Astrocyte of the spinal cord (primary cell): ENCODE measurements at regions not wholly inside any gene's neighbourhood (a gene's known extent, or its start where the extent isn't known, plus 50 kb on each side); places are given as distances from the start of the nearest gene placed in this dataset.

Experiments
- DNase-seq: peaks from one replicate; pipeline ENCODE4 v3.0.0; 2011; ENCODE audit warnings: low read depth, low spot score
- H3K4me3 ChIP-seq: 2 replicates; pipeline ENCODE4 v1.5.1; 2011; ENCODE audit warnings: low read depth, mild to moderate bottlenecking, low read length, moderate library complexity
- in situ Hi-C: cut with HindIII; loops from 2 replicates; pipeline ENCODE4 v1.10.0; 2017; ENCODE audit warnings: low sequenced_read_pairs
- TF ChIP-seq, protein P1 (sequence below): IDR thresholded peaks from 2 replicates; pipeline ENCODE4 v1.5.1; 2012; ENCODE audit warnings: low read depth, mild to moderate bottlenecking, low read length, inconsistent platforms

GRCh38 chr6:78605909-78606446 is 261.4 kb upstream of the IRAK1BP1 start:
- no peak overlapping the region for H3K4me3 ChIP-seq
- peak; percentile 89 for DNase-seq
- TF ChIP-seq, protein P1, sequence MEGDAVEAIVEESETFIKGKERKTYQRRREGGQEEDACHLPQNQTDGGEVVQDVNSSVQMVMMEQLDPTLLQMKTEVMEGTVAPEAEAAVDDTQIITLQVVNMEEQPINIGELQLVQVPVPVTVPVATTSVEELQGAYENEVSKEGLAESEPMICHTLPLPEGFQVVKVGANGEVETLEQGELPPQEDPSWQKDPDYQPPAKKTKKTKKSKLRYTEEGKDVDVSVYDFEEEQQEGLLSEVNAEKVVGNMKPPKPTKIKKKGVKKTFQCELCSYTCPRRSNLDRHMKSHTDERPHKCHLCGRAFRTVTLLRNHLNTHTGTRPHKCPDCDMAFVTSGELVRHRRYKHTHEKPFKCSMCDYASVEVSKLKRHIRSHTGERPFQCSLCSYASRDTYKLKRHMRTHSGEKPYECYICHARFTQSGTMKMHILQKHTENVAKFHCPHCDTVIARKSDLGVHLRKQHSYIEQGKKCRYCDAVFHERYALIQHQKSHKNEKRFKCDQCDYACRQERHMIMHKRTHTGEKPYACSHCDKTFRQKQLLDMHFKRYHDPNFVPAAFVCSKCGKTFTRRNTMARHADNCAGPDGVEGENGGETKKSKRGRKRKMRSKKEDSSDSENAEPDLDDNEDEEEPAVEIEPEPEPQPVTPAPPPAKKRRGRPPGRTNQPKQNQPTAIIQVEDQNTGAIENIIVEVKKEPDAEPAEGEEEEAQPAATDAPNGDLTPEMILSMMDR = no peak
- in situ Hi-C loops = no loop called here

GRCh38 chr6:78607189-78607588 is 260.2 kb upstream of the IRAK1BP1 start:
- TF ChIP-seq, protein P1 = no peak
- peak; percentile 65 for DNase-seq
- H3K4me3 ChIP-seq = no peak overlapping the region
- in situ Hi-C loops = no loop called here

- DNase-seq = no peak
- TF ChIP-seq, protein P1 = no peak
- no peak overlapping the region for H3K4me3 ChIP-seq
- in situ Hi-C loops = no loop called here
These were observed 256.2 kb upstream of the IRAK1BP1 start for GRCh38 chr6:78611102-78611620.

DNA sequence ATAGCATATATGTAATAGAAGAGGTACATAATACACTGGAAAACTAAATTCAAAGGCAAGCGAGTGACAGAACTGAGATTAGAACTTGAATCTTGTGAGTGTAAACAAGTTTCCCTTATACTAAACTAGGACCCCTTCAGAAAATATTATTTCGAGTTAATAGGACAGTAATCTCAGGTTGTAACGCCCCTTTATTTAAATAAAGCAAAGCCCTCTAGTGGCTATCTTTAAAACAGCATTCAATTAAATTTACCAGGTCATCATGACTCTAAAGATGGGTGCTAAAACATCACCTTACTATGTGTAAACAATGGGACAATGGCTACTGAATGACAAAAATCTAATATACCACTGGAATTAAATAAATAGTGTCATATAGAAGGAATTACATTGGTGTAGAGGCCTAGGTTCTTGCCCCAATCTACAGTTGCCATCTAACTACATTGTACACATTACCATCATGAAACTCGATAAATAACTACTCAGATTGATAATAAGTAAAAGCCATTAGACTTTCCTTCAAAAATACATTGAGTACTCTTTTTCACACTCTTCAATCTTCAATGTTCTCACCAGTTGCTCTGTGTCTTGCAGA is 255.4 kb upstream of the IRAK1BP1 start:
- TF ChIP-seq, protein P1 = peak; percentile 63
- H3K4me3 ChIP-seq = no peak overlapping the region
- in situ Hi-C loops = no loop called here
- peak; percentile 25 for DNase-seq

DNA sequence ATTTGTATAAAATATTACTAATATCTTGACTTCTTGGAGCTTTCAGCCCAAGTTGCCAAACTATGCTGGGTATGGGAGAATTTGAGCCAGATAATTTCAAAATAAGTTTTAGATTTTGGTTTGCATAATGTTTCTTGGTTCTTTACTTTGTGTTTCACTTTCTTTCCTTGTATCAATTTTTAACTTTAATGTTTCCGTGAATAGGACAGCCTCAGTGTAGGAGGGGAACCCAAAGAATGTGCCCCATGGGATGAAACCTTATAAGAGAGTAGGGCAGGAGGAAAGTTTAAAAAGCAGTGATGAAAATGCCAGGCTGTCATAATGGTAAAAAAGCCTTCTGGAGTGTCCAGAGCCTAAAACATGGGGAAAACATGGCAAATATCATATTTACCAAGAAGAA is 252.4 kb upstream of the IRAK1BP1 start:
- in situ Hi-C loops = no loop called here
- no peak overlapping the region for H3K4me3 ChIP-seq
- no peak for DNase-seq
- TF ChIP-seq, protein P1 = no peak

- no peak overlapping the region for H3K4me3 ChIP-seq
- DNase-seq = peak; percentile 29
- TF ChIP-seq, protein P1 = no peak
- in situ Hi-C loops = no loop called here
These were observed 251.9 kb upstream of the IRAK1BP1 start for GRCh38 chr6:78615430-78615904.
